K562 (cell line): ENCODE measurements at regions not wholly inside any gene's neighbourhood (a gene's known extent, or its start where the extent isn't known, plus 50 kb on each side); places are given as distances from the start of the nearest gene placed in this dataset.

Experiments used
- ATAC-seq: fragments of 200-7000 bp; cut with Tn5 transposase; 3 replicates; pipeline ENCODE4 v1.9.1; 2020; ENCODE audit warnings: moderate library complexity
- BruUV-seq: library from RNA; stranded (reverse); fragments of 400-500 nt; replicated peaks from 2 replicates; lab custom pipeline; 2021; lab: Mats Ljungman, UMichigan
- CTCF ChIA-PET: fragments of 300-600 bp; formaldehyde crosslinking; extraction: SDS; loops from one replicate; lab custom pipeline; 2021; ENCODE audit warnings: low intra/inter-chr PET ratio; lab: Yijun Ruan, JAX
- POLR2A ChIA-PET: fragments of 300-600, 350-650 bp; sonication (Branson Sonifier 250); formaldehyde crosslinking; extraction: SDS; loops from one replicate; lab custom pipeline; 2021; ENCODE audit warnings: antibody characterized with exemption, inconsistent platforms; lab: Yijun Ruan, JAX
- DNase-seq, 4 experiments: peaks; one replicate each; pipeline versions ENCODE4 v3.0.0 to v3.0.0-alpha.2; 2011 to 2018; ENCODE audit warnings: low spot score in 3 of 4, mixed read lengths in 3 of 4; ENCODE audit errors: extremely low read depth in 1 of 4
- FAIRE-seq: peaks from 2 replicates; lab custom pipeline; 2011; peaks lifted over from hg19 to GRCh38; lab: Jason Lieb, UNC
- H2AFZ ChIP-seq: 2 replicates; pipeline ENCODE4 v1.6.0; 2011; ENCODE audit warnings: low read depth, low read length, control low read depth, inconsistent platforms
- H3K27ac ChIP-seq: fragments of 200-600 bp; 3 replicates; pipeline ENCODE4 v1.8.0; 2011; ENCODE audit warnings: low read depth, mild to moderate bottlenecking, control low read depth, inconsistent platforms, low read length, moderate library complexity, mixed read lengths; ENCODE audit errors: extremely low read depth
- H3K27me3 ChIP-seq, 2 experiments: fragments of 300-600 bp in 1 of 2; 2 replicates in 1 of 2; 3 replicates in 1 of 2; pipeline versions ENCODE4 v1.6.0 to v1.8.0; 2011; ENCODE audit warnings: inconsistent platforms in 2 of 2, low read length in 2 of 2, mild to moderate bottlenecking in 1 of 2, mixed read lengths in 1 of 2, moderate library complexity in 1 of 2; ENCODE audit not compliant: control insufficient read depth in 2 of 2, insufficient read depth in 2 of 2
- H3K36me3 ChIP-seq: fragments of 300-600 bp; 3 replicates; pipeline ENCODE4 v1.8.0; 2011; ENCODE audit warnings: mild to moderate bottlenecking, low read length, inconsistent platforms; ENCODE audit not compliant: control insufficient read depth, insufficient read depth
- H3K4me1 ChIP-seq, 2 experiments: fragments of 200-600 bp in 1 of 2; replicated peaks in 1 of 2; 2 replicates in 1 of 2; 3 replicates in 1 of 2; pipeline versions ENCODE4 v1.5.1 to v1.8.0; 2011; ENCODE audit warnings: inconsistent platforms in 2 of 2, low read length in 2 of 2, mild to moderate bottlenecking in 1 of 2, mixed read lengths in 1 of 2, moderate library complexity in 1 of 2; ENCODE audit not compliant: control insufficient read depth in 2 of 2, insufficient read depth in 2 of 2
- H3K4me2 ChIP-seq: 2 replicates; pipeline ENCODE4 v1.6.1; 2011; ENCODE audit warnings: low read length, control low read depth, inconsistent platforms, mixed read lengths; ENCODE audit not compliant: insufficient read depth
- H3K4me3 ChIP-seq: fragments of 200-600 bp; sonication (generic), shearing (Covaris generic); 2 replicates; pipeline ENCODE4 v1.5.1; 2016; ENCODE audit warnings: control low read depth, inconsistent platforms
- H3K79me2 ChIP-seq: fragments of 200-600 bp; 3 replicates; pipeline ENCODE4 v1.8.0; 2011; ENCODE audit warnings: low read length, inconsistent platforms; ENCODE audit not compliant: control insufficient read depth, insufficient read depth
- H3K9ac ChIP-seq, 2 experiments: 2 replicates each; pipeline versions ENCODE4 v1.6.0 to v1.6.1; 2011; ENCODE audit warnings: low read depth in 2 of 2, low read length in 2 of 2, control low read depth in 1 of 2, inconsistent platforms in 1 of 2, mild to moderate bottlenecking in 1 of 2, mixed read lengths in 1 of 2; ENCODE audit not compliant: insufficient read depth in 1 of 2
- H3K9me1 ChIP-seq: one replicate; pipeline ENCODE4 v1.6.0; 2011; ENCODE audit warnings: inconsistent platforms, mild to moderate bottlenecking, low read length, moderate library complexity; ENCODE audit not compliant: control insufficient read depth, insufficient read depth
- H3K9me3 ChIP-seq: replicated peaks from 2 replicates; pipeline ENCODE4 v1.5.1; 2011; ENCODE audit warnings: low read depth, low read length, inconsistent platforms; ENCODE audit not compliant: control insufficient read depth, insufficient read depth
- H4K20me1 ChIP-seq: replicated peaks from 2 replicates; pipeline ENCODE4 v1.6.1; 2011; ENCODE audit warnings: low read length, inconsistent platforms, mixed read lengths; ENCODE audit not compliant: control insufficient read depth, insufficient read depth
- C11orf30 ChIP-seq: fragments of 450-650 bp; IDR thresholded peaks from 2 replicates; pipeline ENCODE4 v1.6.1; 2016; ENCODE audit warnings: low read depth, mild to moderate bottlenecking
- DACH1 ChIP-seq: fragments of 450-650 bp; IDR thresholded peaks from 2 replicates; pipeline ENCODE4 v1.6.1; 2018; ENCODE audit not compliant: partially characterized antibody
- REST ChIP-seq, 2 experiments: fragments of 450-650 bp; formaldehyde crosslinking in 1 of 2; IDR thresholded peaks; 2 replicates each; pipeline versions ENCODE4 v1.4.0 to v1.6.1; 2014 to 2020; ENCODE audit warnings: mild to moderate bottlenecking in 2 of 2, borderline replicate concordance in 1 of 2, low read depth in 1 of 2
- RNF2 ChIP-seq: sonication (generic); IDR thresholded peaks from 2 replicates; pipeline ENCODE4 v1.6.1; 2016
- ZNF197 ChIP-seq: fragments of 200-800 bp; sonication (Bioruptor generic); IDR thresholded peaks from 2 replicates; pipeline ENCODE4 v1.6.1; 2016; ENCODE audit warnings: low read depth, missing genetic modification characterization, missing compliant biosample characterization
- WGBS: fragments of 100-300 bp; shearing (Covaris generic); methylation state at CpG from one replicate; pipeline ENCODE4 v1.1.6; 2016; ENCODE audit warnings: low coverage, mixed read lengths; ENCODE audit not compliant: insufficient coverage; ENCODE audit errors: missing lambda C conversion rate; 5-methylcytosine and 5-hydroxymethylcytosine counted together
- in situ Hi-C: fragments of 300-500 bp; cut with MboI; formaldehyde crosslinking; loops from 4 replicates; pipeline ENCODE4 v1.15.0; 2018; ENCODE audit warnings: inconsistent platforms, mixed read lengths
- intact Hi-C: fragments of 100-400 bp; cut with micrococcal nuclease; formaldehyde crosslinking; loops from 2 replicates; pipeline ENCODE4 v1.14.2; 2022
- TF ChIP-seq, protein P1 (sequence below): fragments of 250-450 bp; sonication (Bioruptor Pico); IDR thresholded peaks from 2 replicates; pipeline ENCODE4 v1.4.0; 2020
- TF ChIP-seq, protein P2 (sequence below): fragments of 450-650 bp; formaldehyde crosslinking; IDR thresholded peaks from 2 replicates; pipeline ENCODE4 v1.4.0; 2020; ENCODE audit warnings: mild to moderate bottlenecking, moderate library complexity

DNA sequence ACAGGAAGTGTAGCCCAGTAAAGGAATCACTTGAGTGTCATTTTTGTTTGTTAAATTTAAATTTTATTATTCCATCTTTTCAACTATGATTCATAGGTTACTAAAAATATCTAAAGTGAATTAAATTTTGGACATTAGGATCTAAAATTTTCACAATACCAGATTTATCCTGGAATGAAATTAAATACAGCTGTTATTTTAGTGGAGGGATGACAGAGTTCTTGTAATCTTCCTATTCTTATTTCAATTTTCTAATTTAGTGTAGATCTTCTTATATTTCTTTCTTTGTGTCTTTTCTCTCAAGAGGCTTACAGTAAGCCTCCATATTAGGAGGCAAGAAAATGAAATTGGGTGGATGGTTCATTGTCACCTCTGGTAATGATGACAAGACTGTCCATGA, 167.9 kb upstream of the TNC start (continued):
- TF ChIP-seq REST (IDR thresholded peaks at IDR 0.05; ENCODE audit: borderline replicate concordance) (no peak), REST (CRISPR knock-in tag; IDR thresholded peaks at IDR 0.05; ENCODE audit: low read depth) (no peak), C11orf30 (no peak)
- TF ChIP-seq, all 486 proteins: peak for 0

GRCh38 chr9:115286411-115286810, 168.5 kb upstream of the TNC start:
- ATAC-seq = no peak
- TF ChIP-seq RNF2 (no peak), ZNF197 (CRISPR knock-in tag) (no peak), DACH1 (no peak)
- TF ChIP-seq, protein P1, sequence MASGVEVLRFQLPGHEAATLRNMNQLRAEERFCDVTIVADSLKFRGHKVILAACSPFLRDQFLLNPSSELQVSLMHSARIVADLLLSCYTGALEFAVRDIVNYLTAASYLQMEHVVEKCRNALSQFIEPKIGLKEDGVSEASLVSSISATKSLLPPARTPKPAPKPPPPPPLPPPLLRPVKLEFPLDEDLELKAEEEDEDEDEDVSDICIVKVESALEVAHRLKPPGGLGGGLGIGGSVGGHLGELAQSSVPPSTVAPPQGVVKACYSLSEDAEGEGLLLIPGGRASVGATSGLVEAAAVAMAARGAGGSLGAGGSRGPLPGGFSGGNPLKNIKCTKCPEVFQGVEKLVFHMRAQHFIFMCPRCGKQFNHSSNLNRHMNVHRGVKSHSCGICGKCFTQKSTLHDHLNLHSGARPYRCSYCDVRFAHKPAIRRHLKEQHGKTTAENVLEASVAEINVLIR = no peak
- TF ChIP-seq, protein P2, sequence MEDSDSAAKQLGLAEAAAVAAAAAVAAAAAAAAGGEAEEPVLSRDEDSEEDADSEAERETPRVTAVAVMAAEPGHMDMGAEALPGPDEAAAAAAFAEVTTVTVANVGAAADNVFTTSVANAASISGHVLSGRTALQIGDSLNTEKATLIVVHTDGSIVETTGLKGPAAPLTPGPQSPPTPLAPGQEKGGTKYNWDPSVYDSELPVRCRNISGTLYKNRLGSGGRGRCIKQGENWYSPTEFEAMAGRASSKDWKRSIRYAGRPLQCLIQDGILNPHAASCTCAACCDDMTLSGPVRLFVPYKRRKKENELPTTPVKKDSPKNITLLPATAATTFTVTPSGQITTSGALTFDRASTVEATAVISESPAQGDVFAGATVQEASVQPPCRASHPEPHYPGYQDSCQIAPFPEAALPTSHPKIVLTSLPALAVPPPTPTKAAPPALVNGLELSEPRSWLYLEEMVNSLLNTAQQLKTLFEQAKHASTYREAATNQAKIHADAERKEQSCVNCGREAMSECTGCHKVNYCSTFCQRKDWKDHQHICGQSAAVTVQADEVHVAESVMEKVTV (CRISPR knock-in tag) = no peak

More at GRCh38 chr9:115286411-115286810, 168.5 kb upstream of the TNC start:
- WGBS = 0% methylated on average over 1 of the region's 1 CpG
- Histone ChIP-seq H2AFZ (no peak overlapping the region), H3K27ac (no peak overlapping the region), H3K9me1 (no peaks in the 10 kb centered on the region), H3K9ac (no peak overlapping the region), H3K36me3 (no peaks in the 10 kb centered on the region), H3K27me3 (no peaks in the 10 kb centered on the region), H3K4me2 (no peak overlapping the region), H3K4me3 (no peak overlapping the region), H3K9me3 (no peaks in the 10 kb centered on the region), H4K20me1 (no peaks in the 10 kb centered on the region), H3K79me2 (no peaks in the 10 kb centered on the region), H3K4me1 (no peaks in the 10 kb centered on the region)
- FAIRE-seq (no peak), DNase-seq (no peak)
- intact Hi-C loops = no loop called here
- ChIA-PET POLR2A (no interaction called here), CTCF (no interaction called here)
- in situ Hi-C loops = no loop called here
- BruUV-seq = no TSS peak
